ENCODE measurements at regions not wholly inside any gene's neighbourhood (a gene's known extent, or its start where the extent isn't known, plus 50 kb on each side); places are given as distances from the start of the nearest gene placed in this dataset.

DNA sequence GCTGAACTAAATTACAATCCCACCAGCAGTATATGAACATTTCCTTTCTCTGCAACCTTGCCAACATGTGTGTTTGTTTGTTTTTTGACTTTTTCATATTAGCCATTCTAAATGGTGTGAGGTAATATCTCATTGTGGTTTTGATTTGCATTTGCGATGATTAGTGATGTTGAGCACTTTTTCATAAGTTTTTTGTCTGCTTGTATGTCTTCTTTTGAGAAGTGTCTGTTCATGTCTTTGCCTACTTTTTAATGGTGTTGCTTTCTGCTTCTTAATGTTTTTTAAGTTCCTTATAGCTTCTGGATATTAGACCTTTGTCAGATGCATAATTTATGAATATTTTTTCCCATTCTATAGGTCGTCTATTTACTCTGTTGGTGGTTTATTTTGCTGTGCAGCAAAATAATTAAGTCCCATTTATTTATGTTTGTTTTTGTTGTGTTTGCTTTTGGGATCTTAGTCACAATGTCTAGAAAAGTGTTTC, 1262.9 kb downstream of the FSCB start:
- TF ChIP-seq, protein P1, sequence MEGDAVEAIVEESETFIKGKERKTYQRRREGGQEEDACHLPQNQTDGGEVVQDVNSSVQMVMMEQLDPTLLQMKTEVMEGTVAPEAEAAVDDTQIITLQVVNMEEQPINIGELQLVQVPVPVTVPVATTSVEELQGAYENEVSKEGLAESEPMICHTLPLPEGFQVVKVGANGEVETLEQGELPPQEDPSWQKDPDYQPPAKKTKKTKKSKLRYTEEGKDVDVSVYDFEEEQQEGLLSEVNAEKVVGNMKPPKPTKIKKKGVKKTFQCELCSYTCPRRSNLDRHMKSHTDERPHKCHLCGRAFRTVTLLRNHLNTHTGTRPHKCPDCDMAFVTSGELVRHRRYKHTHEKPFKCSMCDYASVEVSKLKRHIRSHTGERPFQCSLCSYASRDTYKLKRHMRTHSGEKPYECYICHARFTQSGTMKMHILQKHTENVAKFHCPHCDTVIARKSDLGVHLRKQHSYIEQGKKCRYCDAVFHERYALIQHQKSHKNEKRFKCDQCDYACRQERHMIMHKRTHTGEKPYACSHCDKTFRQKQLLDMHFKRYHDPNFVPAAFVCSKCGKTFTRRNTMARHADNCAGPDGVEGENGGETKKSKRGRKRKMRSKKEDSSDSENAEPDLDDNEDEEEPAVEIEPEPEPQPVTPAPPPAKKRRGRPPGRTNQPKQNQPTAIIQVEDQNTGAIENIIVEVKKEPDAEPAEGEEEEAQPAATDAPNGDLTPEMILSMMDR (IDR thresholded peaks at IDR 0.05), result no peak
- TF ChIP-seq POLR2A (IDR thresholded peaks at IDR 0.05), result no peak
